Astrocyte of the hippocampus (primary cell): ENCODE measurements at regions not wholly inside any gene's neighbourhood (a gene's known extent, or its start where the extent isn't known, plus 50 kb on each side); places are given as distances from the start of the nearest gene placed in this dataset.

ENCODE experiments used
- DNase-seq: peaks from one replicate; pipeline ENCODE4 v3.0.0; 2011; ENCODE audit warnings: low read depth, low spot score

- no peak for DNase-seq
These were observed 1105.9 kb downstream of the ARAP2 start for GRCh38 chr4:35138449-35138848.

GRCh38 chr4:35147761-35148160 lies 1096.6 kb downstream of the ARAP2 start:
- DNase-seq, result no peak

GRCh38 chr4:35151816-35152572 lies 1092.3 kb downstream of the ARAP2 start:
- no peak for DNase-seq

- DNase-seq, result no peak
These were observed 1081.1 kb downstream of the ARAP2 start for GRCh38 chr4:35163168-35163567.

- no peak for DNase-seq
These were observed 1080.3 kb downstream of the ARAP2 start for GRCh38 chr4:35164063-35164462.

GRCh38 chr4:35166466-35166865 lies 1077.8 kb downstream of the ARAP2 start:
- no peak for DNase-seq

- no peak for DNase-seq
These were observed 1076.9 kb downstream of the ARAP2 start for GRCh38 chr4:35167385-35167784.

- no peak for DNase-seq
These were observed 1068.8 kb downstream of the ARAP2 start for GRCh38 chr4:35175487-35175886.

GRCh38 chr4:35175894-35176293 lies 1068.4 kb downstream of the ARAP2 start:
- no peak for DNase-seq

- no peak for DNase-seq
These were observed 1061.9 kb downstream of the ARAP2 start for GRCh38 chr4:35182451-35182850.

- DNase-seq, result no peak
These were observed 1054.2 kb downstream of the ARAP2 start for GRCh38 chr4:35189988-35190613.

GRCh38 chr4:35201403-35201802 lies 1042.9 kb downstream of the ARAP2 start:
- DNase-seq, result no peak

GRCh38 chr4:35216636-35217035 lies 1027.7 kb downstream of the ARAP2 start:
- DNase-seq, result no peak

GRCh38 chr4:35217331-35217730 lies 1027.0 kb downstream of the ARAP2 start:
- no peak for DNase-seq

- DNase-seq, result peak; percentile 9
These were observed 1016.0 kb downstream of the ARAP2 start for GRCh38 chr4:35228313-35228712.

GRCh38 chr4:35229021-35229420 lies 1015.3 kb downstream of the ARAP2 start:
- DNase-seq, result no peak

- no peak for DNase-seq
These were observed 1006.4 kb downstream of the ARAP2 start for GRCh38 chr4:35237924-35238323.

- DNase-seq, result no peak
These were observed 1005.5 kb downstream of the ARAP2 start for GRCh38 chr4:35238793-35239192.

- no peak for DNase-seq
These were observed 997.8 kb downstream of the ARAP2 start for GRCh38 chr4:35246493-35246892.

GRCh38 chr4:35247047-35247446 lies 997.3 kb downstream of the ARAP2 start:
- DNase-seq, result no peak

- no peak for DNase-seq
These were observed 994.0 kb downstream of the ARAP2 start for GRCh38 chr4:35250331-35250730.

- DNase-seq, result peak; percentile 44
These were observed 993.6 kb downstream of the ARAP2 start for GRCh38 chr4:35250761-35251160.

- no peak for DNase-seq
These were observed 992.2 kb downstream of the ARAP2 start for GRCh38 chr4:35252071-35252470.
